H1 (cell line): ENCODE measurements at regions not wholly inside any gene's neighbourhood (a gene's known extent, or its start where the extent isn't known, plus 50 kb on each side); places are given as distances from the start of the nearest gene placed in this dataset.

Experiments
- CBX5 ChIP-seq: fragments of 300-800, 300-1000 bp; sonication (generic); IDR thresholded peaks from 2 replicates; pipeline ENCODE4 v1.7.1; 2016; ENCODE audit warnings: antibody characterized with exemption, low read length, low read depth
- FOSL1 ChIP-seq: IDR thresholded peaks from 2 replicates; pipeline ENCODE4 v1.6.1; 2011; ENCODE audit warnings: mild to moderate bottlenecking, low read depth, low read length, moderate library complexity; ENCODE audit not compliant: insufficient read depth
- MAFK ChIP-seq: IDR thresholded peaks from 2 replicates; pipeline ENCODE4 v1.6.1; 2012; ENCODE audit warnings: low read depth, mild to moderate bottlenecking, improper control_type of control experiment, low read length
- TAF1 ChIP-seq: IDR thresholded peaks from 2 replicates; pipeline ENCODE4 v1.6.1; 2011; ENCODE audit warnings: mild to moderate bottlenecking, low read depth, low read length
- TF ChIP-seq, protein P1 (sequence below): IDR thresholded peaks from 2 replicates; pipeline ENCODE4 v1.6.1; 2012; ENCODE audit warnings: low read length, inconsistent platforms
- TF ChIP-seq, protein P2 (sequence below): IDR thresholded peaks from 2 replicates; pipeline ENCODE4 v1.6.1; 2012; ENCODE audit warnings: inconsistent platforms

DNA sequence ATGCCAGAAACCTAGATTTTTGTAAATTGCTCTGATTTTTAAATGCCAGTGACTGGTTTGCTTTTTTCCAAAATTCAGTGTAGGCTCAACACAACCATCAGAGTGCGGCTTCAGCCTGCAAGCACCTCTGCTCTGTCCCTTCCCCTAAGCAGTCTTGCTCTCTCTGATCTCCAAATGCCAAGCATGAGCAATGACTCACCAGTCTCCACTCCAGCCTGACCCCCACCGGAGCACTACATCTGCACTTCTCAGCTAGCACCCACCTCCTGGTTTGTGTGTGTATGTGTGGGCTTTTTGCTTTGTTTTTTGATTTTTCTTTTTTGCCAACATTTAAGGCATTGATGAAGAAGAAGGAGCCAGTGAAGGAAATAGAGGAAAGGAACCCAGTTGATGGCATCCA is 61.4 kb upstream of the ADRA1B start (continued):
- TF ChIP-seq, protein P1, sequence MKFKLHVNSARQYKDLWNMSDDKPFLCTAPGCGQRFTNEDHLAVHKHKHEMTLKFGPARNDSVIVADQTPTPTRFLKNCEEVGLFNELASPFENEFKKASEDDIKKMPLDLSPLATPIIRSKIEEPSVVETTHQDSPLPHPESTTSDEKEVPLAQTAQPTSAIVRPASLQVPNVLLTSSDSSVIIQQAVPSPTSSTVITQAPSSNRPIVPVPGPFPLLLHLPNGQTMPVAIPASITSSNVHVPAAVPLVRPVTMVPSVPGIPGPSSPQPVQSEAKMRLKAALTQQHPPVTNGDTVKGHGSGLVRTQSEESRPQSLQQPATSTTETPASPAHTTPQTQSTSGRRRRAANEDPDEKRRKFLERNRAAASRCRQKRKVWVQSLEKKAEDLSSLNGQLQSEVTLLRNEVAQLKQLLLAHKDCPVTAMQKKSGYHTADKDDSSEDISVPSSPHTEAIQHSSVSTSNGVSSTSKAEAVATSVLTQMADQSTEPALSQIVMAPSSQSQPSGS, result no peak
- TF ChIP-seq MAFK, result no peak
- TF ChIP-seq FOSL1, result no peak
- TF ChIP-seq CBX5, result no peak
- TF ChIP-seq, protein P2, sequence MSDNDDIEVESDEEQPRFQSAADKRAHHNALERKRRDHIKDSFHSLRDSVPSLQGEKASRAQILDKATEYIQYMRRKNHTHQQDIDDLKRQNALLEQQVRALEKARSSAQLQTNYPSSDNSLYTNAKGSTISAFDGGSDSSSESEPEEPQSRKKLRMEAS, result no peak
- TF ChIP-seq TAF1, result no peak
- TF ChIP-seq, all 59 proteins: peak for 0
